GM19463 (cell line): ENCODE measurements at regions not wholly inside any gene's neighbourhood (a gene's known extent, or its start where the extent isn't known, plus 50 kb on each side); places are given as distances from the start of the nearest gene placed in this dataset.
"Not testable (repeated sequence)": the region's sequence is repeated elsewhere in the genome, so short reads cannot be mapped to it uniquely, and the experiment has no call there.

ENCODE experiments used
- ATAC-seq: cut with Tn5 transposase; IDR thresholded peaks from one replicate; pipeline ENCODE4 v1.9.1; 2021; ENCODE audit warnings: mild to moderate bottlenecking, moderate library complexity; ENCODE audit not compliant: unreplicated experiment

- no peak for ATAC-seq
Measured at GRCh38 chr10:65172249-65172648, 1651.0 kb downstream of the REEP3 start.

GRCh38 chr10:65176994-65177393 lies 1655.8 kb downstream of the REEP3 start:
- ATAC-seq = no peak

- ATAC-seq = no peak
Measured at GRCh38 chr10:65183236-65183635, 1662.0 kb downstream of the REEP3 start.

- ATAC-seq = not testable (repeated sequence)
Measured at GRCh38 chr10:65186668-65187067, 1665.5 kb downstream of the REEP3 start.

- ATAC-seq = no peak
Measured at GRCh38 chr10:65194126-65194525, 1672.9 kb downstream of the REEP3 start.

- no peak for ATAC-seq
Measured at GRCh38 chr10:65194555-65194954, 1673.4 kb downstream of the REEP3 start.

GRCh38 chr10:65196111-65196510 lies 1674.9 kb downstream of the REEP3 start:
- ATAC-seq = no peak

GRCh38 chr10:65197935-65198334 lies 1676.7 kb downstream of the REEP3 start:
- ATAC-seq = no peak

GRCh38 chr10:65201491-65201890 lies 1680.3 kb downstream of the REEP3 start:
- no peak for ATAC-seq

GRCh38 chr10:65204999-65205398 lies 1683.8 kb downstream of the REEP3 start:
- no peak for ATAC-seq

GRCh38 chr10:65213170-65213569 lies 1692.0 kb downstream of the REEP3 start:
- ATAC-seq = no peak

GRCh38 chr10:65219444-65219843 lies 1698.2 kb downstream of the REEP3 start:
- ATAC-seq = no peak

GRCh38 chr10:65231148-65231547 lies 1694.7 kb upstream of the LRRTM3 start:
- ATAC-seq = no peak

- no peak for ATAC-seq
Measured at GRCh38 chr10:65234261-65234660, 1691.6 kb upstream of the LRRTM3 start.

GRCh38 chr10:65235266-65235665 lies 1690.6 kb upstream of the LRRTM3 start:
- ATAC-seq = no peak

- no peak for ATAC-seq
Measured at GRCh38 chr10:65235846-65236245, 1690.0 kb upstream of the LRRTM3 start.

GRCh38 chr10:65265451-65265954 lies 1660.3 kb upstream of the LRRTM3 start:
- ATAC-seq = no peak

GRCh38 chr10:65269551-65269950 lies 1656.3 kb upstream of the LRRTM3 start:
- ATAC-seq = not testable (repeated sequence)

- ATAC-seq = no peak
Measured at GRCh38 chr10:65270969-65271368, 1654.9 kb upstream of the LRRTM3 start.

- no peak for ATAC-seq
Measured at GRCh38 chr10:65273115-65273514, 1652.7 kb upstream of the LRRTM3 start.

GRCh38 chr10:65275296-65275695 lies 1650.5 kb upstream of the LRRTM3 start:
- ATAC-seq = no peak

- no peak for ATAC-seq
Measured at GRCh38 chr10:65284495-65285041, 1641.3 kb upstream of the LRRTM3 start.

- not testable (repeated sequence) for ATAC-seq
Measured at GRCh38 chr10:65285726-65286125, 1640.1 kb upstream of the LRRTM3 start.
